Lung microvascular endothelial cell (primary cell): ENCODE measurements at regions not wholly inside any gene's neighbourhood (a gene's known extent, or its start where the extent isn't known, plus 50 kb on each side); places are given as distances from the start of the nearest gene placed in this dataset.

ENCODE experiments used
- DNase-seq, 2 donors: peaks; one replicate each; pipeline versions ENCODE4 v3.0.0 to v3.0.0-alpha.2; 2010; ENCODE audit warnings: low read depth in 2 of 2

DNA sequence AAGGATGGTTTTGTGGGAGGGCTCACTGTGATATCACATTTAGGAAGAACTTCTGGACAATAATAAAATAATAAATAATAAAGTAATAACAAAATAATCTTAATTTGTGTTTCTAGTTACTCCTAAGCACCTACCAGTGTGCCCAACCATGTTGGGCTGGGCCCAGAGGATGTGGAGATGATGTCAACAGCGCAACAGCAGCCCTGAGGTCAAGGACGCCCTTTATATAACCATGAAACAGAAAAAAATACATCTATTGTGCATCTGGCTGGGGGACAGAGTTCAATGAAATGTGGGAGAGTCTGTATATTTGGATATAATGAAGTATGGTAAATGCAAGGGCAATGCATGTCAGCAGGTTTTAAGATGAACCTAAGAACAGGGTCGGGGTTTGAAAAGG lies 552.8 kb downstream of the VRK1 start:
- no peak for DNase-seq

DNA sequence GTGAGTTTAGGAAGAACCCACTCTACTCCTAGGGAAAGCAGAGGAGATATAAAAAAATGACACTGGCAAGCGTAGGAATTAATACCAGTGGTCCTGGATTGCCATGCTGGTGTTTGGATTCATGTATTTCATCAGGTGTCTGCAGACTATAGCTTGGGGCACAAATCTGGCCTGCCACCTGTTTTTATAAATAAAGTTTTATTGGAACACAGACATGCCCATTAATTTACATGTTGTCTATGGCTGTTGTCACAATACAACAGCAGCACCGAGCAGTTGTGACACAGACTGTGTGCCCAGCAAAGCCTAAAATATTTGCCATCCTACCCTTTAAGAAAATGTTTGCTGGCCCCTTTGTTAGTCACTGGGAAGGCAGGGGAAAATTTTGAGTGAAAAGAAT lies 553.2 kb downstream of the VRK1 start:
- no peak for DNase-seq

DNA sequence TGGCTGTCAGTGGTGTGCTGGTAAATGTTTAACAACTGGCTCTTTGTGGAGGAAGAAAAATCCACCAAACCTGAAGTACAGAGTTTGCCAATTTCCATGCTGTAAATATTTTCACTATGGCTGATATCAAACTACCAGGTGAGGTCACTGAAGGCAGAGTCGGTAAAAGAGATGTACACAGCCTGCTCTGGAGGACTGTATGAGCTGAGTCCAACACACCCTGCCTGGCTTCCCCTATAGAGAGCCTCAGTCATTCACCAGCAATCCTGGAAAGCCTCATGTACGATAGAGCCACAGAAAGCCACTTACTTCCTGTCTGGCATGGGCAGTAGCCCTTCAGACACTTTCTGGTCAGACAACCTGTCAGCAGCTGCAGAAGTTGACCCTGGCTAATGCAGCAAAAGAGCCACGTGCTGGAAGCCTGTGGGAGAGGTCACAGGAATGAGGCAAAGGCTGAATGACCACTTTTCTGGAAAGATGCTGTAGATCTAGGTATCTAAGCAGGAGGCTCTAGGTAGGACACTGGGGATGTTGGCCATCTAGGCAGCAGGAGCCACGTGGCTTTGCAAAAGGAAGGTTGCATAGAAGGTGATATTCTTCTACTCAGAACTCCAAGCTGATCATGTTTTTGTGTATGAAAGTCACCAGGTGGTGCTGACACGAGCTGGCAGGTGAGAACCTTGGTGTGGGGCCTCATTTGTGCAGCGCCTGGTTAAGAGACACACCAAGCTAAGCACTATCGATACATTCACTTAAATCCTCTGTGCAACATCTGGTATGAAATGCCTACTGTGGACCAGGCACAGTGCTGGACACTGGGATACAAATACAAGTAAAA lies 553.9 kb downstream of the VRK1 start:
- no peak for DNase-seq

DNA sequence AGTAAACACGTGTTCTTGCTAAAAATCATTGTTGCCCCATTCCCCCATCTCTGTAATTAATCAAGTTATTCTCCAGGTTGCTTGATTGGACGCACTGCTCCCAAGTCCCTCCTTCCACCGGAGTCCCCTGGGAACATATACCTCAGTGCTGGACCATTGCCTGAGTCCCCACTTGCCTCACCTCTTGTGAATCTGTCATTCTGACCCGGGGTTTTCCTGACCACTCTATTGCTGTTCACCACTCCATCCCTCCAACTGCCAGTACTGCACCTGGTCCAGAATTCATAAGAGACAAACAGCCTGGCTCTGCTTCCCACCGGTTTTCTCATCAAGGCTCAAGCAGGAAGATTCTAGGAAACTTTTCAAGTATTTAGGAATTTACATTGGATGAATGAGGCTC lies 555.9 kb downstream of the VRK1 start:
- DNase-seq, result no peak

DNA sequence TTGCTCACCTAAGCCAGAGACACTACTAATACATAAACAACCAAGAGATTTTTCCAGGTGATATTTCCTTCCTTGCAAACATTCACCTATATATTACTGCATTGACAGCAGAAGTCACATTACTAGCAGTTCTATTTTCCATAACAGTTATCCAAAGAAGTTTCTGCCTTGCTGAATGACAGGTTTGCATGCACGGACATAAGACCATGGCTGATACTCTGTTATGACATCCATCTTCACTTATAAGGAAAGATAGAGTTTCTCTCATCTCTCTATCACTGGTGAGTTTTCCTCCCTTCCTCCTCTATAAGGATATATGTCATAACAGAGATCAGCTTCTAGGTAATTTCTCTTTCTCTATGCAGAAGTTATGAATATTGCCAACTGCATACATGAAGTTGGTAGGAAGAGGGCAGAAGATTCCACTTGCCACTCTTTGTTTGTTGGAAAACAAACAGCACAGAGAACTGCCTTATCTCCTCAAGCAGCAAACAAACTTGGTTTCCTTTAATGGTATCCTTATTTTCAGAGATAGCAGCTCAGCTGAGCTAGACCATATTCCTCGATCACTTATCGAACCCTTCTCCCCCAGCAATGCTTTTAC lies 557.0 kb downstream of the VRK1 start:
- no peak for DNase-seq

DNA sequence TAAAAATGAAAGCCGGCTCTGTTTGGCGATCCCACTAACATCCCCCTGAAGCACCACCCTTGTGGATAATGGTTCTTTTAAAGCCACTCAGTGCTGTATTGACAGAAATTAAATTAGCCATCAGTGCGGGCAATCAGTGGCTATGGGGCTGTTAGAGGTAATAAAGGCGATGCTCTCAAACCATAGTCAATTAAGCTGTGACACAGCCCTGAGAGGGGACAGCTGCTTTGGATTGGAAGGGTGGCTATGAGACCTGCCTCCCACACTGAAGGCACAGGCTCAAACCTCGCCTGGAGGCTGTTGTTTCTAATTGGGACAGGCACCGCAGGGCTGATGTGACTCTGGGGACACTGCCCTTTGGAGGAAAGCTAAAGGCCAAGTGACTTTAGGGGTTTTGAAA lies 562.2 kb downstream of the VRK1 start:
- DNase-seq, result no peak

DNA sequence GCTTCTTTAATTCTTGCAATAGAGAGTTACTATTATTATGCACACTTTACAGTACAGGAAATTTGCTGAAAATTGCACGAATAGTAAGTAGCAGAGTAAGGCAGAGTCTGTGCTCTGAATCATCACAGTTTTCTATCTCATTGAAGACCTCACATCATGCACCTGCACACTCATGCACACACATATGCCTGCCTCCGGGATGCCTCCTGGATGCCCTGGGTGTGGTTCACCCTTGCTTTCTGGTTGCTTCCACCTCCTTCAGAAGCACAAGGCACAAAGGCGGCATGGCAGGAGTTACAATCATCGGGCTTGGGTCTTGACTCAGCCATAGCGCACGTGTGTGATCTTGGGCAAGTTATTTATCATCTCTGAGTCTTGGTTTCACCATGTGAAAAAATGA lies 564.0 kb downstream of the VRK1 start:
- no peak for DNase-seq

DNA sequence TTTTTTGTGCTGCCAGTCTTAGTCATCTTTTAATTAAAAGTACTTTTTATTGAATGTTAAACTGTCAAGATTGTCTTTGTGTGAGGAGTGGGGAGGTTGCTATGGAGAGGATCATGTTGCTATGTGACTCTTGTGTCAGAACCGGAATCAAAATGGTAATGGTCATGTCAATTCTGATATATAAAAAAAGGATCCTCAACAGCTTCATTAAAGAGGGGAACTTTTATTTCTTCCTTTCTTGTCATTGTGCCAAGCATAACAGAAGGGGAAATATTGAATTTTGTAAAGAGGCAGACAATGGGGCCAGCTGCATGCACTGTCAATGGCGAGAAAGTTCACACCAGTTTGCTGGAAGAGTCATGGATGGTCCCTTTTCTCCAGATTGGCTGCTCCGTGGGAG lies 564.8 kb downstream of the VRK1 start:
- no peak for DNase-seq

DNA sequence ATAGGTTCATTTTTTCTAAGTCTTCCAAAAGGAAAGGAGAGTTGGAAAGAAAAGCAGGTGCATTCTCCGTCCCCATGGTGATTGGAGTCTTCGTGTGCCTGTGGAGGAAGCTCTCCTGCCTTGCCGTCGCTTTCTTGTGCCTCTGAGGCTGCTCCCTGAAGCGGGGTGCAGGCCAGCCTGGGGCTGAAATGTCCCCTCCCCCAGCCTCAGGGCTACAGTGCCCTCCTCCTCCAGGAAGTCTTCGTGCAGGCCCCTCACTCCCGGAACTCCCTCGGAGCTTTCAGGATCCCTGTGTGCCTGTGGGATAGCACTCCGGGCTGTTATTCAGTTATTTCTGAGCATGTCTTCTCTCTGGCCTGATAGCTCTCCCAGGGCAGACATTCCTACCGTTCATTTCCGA lies 569.2 kb downstream of the VRK1 start:
- no peak for DNase-seq

DNA sequence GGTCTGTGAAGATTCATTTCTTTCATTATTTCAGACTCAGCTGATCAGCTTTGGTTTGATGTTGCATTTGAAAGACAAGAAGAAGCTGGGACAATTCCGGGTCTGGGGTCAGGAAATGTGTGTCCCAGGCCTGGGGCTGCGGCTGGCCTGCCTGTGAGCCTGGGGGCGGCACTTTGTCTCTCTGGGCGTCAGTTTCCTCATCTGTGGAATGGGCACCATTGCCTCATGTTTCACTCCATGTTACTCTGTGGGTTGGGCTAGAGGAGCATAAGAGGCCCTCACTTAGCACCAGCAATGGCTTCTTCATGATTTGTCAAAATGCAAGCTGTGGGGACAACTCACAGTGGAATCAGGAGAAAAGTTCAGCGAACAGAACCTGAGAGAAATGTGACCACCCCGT lies 570.1 kb downstream of the VRK1 start:
- no peak for DNase-seq

DNA sequence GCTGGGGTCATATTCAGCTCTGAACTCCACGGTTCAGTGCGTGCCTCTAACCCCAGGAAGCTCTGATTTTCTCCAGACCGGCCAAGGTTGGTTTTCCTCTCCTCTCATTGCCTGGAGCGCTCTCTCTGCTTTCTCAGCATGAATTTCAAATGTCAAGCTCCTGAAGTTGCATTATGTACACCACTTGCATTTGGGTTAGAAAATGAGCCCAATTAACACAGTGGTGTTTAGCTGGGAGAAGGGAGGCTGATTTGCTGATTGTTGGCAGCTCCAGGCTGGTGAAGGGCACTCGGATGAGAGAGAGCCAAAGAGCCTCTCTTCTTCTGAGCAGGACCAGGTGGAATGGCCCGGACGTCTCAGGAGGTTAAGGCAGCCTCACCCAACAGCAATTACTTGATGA lies 570.9 kb downstream of the VRK1 start:
- no peak for DNase-seq

DNA sequence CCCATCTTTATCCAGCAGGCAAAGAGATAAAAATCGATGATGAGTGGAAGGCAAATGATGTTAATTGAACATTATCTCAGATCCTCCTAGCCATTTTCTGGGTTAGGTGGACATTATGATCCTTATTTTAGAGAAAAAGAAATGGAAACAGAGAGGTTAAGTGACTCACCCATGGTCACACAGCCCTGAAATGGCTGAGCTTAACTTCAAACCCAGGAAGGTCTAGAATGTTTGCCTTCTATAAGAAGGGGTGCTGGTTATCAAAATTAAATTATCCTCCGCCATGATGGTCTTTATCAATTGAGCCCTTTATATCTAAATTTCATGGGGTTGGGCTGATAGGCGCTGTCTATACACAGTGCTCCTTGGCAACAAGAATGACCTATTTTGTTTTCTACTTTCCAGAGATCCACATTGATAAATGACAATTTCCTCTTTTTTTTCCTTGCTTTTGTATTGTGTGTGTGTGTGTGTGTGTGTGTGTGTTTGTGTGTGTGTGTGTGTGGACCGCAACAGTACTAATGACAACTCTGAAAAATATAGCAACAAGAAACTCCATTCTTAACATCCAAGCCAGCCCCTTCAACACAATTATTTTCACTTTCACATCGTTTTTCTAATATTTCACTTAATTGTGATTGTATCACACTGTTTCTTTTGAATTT lies 571.9 kb downstream of the VRK1 start:
- no peak for DNase-seq

DNA sequence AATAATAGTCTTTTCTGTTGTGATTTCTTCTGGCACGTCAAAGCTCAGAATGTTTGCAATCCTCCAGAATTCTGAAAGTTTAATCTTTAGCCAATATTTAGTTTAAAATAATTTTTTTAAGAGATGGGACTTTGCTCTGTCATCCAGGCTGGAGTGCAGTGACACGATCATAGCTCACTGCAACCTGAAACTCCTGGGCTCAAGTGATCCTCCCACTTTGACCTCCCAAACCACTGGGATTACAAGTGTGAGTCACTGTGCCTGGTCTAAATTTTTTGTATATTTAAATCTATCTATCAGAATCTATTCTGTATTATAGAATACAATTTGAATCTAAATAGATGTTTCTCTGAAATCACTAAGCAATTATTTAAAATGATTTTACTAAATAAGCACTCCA lies 572.7 kb downstream of the VRK1 start:
- no peak for DNase-seq

DNA sequence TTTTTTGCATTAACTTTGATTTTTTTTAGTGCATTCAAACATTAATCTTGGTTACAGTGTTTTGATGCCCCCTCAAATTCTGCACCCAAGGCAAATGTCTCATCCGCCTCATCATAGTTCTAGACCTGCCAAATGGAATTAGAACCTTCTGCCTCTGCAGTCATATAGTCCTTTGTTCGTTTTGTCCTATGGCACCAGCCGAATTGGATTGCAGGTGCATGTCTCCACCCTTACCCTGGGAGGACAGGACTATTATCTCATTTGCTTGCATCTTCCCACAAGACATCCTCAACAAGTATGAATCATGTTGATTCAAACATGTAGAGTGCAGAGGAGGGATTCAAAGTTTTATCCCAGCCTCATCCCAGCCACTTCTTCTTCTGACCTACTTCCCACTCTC lies 579.1 kb downstream of the VRK1 start:
- no peak for DNase-seq

DNA sequence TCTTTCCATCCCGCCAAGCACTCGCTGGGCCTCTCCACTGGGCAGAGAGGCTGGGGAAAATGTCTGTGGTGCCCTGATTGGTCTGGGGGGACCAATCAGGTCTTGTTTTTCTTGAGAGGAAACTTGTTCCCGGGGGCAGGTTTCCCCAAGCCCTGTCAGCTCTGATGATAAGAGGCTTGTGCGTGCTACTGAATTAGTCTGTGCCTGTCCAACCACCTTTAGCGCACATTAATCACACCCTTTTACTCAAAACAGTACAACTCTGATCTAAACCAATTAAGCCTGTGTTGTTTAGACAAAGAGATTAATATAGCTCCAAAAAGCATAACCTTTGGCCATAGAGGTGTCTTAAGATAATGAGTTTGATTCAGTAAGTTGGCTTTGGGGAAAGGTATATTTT lies 580.4 kb downstream of the VRK1 start:
- no peak for DNase-seq

DNA sequence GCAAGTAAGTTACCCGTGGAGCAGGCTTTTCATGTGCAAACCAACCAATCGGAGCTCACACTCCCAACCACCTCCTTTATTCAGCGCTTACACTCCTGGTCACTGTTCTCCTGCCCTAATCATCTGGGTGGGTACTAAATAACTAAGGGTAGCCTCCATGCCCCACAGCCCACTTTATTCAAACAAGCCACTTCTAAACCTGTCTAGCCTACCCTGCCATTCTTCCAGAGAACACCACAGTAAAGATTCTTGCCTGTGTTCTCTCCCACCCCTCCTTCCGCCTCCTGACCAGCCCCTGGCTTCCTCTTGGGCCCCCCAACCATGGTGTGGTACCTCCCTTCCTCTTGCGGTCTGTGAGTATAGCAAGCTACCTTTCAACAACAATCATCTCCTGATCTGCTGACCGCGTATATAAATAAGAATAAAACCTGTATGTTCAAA lies 581.9 kb downstream of the VRK1 start:
- DNase-seq, result no peak

DNA sequence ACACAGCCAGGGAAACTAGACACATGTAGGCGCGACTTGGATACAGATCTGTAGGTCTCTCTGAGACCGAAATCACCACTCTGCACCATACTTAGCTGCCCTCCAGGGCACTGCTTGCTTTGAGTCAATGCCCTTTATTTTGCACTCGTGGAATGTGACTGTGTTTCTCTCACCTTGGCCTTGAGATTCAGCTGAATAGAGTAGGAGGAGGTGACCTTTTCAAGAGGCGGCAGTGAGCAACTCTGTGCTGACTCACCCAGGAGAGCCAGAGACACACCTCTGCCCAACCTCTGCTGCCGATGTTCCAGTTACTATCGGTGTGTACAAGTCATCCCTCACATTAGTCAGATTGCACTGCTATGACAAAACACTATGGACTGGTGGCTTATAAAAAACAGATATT lies 583.4 kb downstream of the VRK1 start:
- no peak for DNase-seq

DNA sequence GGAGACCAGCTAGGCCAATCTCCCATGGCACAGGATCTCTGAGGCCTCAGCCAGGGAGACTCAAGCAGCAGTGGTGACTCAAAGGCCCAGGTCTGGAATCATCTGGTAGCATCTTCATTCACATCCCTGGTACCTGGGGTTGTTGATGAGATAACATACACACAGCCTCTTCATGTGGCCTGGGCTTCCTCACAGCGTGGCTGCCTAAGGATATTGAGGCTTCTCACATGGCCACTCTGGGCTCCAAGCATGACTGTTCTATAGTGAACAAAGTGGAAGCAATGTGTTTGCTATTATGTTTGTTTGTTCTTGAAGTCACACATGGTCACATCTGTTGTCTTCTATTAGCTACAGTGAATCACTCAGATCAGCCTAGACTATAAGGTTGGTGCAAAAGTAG lies 584.1 kb downstream of the VRK1 start:
- DNase-seq, result no peak

DNA sequence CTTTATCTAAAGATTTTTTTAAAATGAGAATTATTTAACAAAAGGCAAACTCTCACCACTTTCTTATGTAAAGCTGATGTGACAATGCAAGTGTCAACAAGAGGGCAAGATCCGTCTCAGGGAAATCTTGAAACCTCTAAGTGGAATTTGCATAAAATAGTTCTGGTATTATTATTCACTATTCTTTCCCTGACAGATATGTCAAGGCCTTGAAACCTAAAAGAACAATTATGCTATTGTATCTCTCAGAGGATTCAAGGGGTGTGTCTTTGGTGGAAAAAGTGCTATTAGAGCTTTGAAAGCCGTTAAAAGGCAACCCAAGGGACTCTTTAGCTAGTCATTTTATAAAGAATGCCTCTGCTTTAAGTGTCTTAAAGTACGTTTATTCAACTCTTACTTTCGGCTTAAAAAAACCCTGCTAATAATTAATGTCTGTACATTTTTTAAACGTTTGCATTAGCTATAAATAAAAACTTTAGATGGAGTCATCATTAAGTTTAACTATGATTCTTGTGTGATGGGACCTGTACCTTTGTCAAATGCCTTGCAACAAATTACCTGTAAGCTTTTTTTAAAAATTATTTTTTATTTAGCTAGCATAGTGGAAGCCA lies 585.5 kb downstream of the VRK1 start:
- DNase-seq, result no peak

DNA sequence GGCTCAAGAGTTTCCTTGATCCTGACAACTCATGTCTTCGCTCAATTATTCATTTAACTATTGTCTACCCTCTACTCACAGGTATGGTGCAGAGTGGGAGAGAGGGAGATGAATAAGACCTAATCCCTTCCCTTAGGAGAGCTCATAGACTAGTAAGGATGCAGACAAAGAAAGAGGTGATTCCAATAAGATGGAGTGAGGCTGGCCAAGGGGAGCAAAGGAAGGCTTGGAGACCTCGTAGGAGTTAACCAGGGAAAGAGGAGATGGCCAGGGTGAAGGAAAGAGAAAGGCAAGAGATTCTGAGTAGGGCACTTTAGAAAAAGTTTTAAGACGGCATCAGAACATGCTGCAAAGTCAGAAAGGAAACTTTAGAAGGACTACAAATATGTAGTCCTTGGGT lies 588.5 kb downstream of the VRK1 start:
- DNase-seq, result no peak

DNA sequence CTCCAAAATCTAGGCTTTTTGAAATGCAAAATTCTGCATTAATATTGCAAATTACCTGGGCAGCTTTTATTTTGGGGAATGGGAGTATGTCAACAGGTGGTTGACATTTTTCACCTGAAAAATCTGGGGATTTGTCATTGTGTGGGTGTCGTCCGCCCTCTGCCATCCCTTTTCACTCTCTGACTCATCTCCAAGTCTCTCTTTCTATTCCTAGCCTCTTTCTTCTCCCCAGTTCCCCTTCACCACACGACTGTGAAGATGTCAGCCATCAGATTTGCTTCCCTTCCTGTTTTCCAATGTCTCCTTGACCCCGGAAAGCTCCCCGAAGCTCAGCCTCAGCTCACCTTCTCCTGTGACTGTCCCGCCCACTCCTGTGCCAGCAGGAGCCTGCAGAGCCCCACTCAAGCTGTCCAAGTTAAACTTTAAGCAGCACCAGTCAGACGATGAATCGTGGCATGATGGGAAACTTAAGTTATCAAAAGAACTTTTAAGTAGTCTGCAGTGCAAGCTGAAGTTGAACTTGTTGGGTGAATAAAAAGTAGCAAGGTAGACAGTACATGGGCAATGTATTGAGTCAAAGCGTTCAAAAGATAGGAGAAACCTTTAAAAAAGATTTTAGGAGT lies 590.2 kb downstream of the VRK1 start:
- DNase-seq, result no peak

DNA sequence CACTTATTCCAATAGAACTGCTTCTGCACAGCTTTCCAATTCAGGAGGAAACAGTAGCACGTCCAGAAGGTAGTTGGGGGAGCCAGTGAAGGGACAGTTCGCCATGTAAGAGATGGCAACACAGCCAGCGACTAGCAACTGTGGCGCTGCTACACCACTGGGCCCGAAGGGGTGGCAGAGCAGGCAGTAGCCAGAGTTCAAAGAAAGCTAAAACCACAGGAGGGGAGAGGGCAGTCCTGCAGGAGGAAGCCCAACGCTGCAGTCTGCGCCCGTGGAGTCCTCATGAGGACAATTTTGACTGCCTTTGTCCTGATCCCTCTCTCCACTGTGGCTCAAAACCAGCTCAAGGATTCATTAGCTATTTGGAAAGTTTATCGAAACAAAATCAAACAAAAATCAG lies 591.2 kb downstream of the VRK1 start:
- DNase-seq, result no peak
